ENCODE measurements at regions not wholly inside any gene's neighbourhood (a gene's known extent, or its start where the extent isn't known, plus 50 kb on each side); places are given as distances from the start of the nearest gene placed in this dataset.
"Not testable (repeated sequence)": the region's sequence is repeated elsewhere in the genome, so short reads cannot be mapped to it uniquely, and the experiment has no call there.

DNA sequence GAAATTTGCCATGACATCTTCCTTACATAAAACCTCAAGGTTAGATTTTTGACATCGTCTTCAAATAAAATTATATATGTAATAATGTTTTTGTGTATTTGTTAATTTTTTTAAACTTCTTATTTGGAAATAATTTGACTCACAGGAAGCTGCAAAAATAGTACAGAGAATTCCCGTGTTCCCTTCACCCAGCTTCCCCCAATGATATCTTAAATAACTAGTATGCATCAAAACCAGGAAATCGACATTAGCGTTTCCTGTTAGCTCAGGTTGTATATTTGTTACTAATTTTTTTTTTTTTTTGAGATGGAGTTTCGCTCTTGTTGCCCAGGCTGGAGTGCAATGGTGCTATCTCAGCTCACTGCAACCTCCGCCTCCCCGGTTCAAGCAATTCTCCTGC lies 86.3 kb upstream of the SPRY4 start:
- intact Hi-C loops (cut with micrococcal nuclease) = no loop called here

DNA sequence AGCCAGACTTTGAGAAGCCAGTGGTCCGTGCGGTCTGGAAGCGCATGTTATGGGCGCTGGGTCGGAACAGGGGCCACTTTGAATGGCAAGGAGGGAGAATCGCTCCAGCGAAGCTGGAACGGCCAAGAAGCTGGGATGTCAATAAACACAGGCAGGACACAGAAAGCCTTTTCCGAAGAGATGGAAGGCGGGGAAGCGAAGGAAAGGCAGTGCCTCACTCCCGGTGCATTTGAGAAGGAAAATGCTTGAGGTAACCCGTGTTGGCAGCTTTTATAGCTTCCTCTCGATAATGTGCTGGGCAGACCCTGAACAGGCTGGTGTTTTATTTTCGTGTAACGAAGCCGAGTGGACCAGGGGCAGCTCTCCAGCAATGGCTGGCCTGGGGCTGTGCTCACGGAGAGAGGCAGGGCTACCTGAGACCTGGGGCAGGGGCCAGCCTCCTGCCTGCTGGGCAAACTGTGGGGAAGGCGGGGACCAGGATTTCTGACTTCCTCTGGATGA lies 84.2 kb upstream of the SPRY4 start:
- intact Hi-C loops (cut with micrococcal nuclease) = no loop called here

DNA sequence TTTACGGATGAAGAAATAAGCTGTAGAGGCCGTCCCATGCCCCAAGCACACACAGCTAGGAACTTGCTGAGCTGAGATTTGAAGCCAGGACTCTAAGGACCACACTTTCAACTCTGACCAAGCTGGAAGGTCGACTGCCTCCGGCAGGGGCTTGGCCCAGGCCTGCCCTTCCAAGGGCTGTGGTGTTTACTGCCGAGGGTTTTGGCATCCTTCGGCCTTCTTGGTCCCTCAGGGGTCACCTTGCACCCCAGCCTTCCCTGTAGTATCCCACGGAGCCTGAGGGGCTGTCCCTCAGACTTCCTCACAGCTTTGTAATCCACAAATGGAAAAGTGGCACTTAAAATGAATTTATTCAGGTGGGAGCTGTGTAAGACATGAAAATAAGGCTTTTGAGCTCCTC lies 83.7 kb upstream of the SPRY4 start:
- intact Hi-C loops (cut with micrococcal nuclease) = no loop called here

DNA sequence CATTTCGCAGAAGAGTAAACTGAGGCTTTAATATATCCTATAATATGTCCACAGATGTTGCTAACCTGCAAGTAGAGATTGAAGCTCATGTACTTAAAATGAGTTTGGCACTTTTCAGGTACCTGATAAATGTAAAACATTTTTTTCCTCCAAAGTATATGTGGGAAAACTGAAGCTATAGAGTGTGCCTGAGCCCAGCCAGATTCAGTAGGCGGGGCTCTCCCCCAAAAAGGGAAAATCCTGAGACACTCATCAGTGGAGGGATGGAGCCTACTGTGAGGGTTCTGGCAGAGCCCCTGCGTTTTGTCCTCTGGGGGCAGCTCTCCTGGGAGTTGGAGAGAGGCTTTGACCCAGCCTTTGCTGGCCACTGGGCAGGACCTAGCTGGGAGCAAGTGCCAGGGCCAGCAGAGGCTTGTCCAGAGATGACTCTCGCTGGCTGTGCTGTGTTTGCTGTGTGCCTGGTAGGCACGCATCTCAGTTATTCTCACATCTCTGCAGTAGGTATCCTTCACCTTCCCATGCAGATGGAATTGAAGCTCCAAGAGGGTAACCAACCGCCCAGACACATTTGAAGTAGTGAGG lies 81.1 kb upstream of the SPRY4 start:
- intact Hi-C loops (cut with micrococcal nuclease) = no loop called here

DNA sequence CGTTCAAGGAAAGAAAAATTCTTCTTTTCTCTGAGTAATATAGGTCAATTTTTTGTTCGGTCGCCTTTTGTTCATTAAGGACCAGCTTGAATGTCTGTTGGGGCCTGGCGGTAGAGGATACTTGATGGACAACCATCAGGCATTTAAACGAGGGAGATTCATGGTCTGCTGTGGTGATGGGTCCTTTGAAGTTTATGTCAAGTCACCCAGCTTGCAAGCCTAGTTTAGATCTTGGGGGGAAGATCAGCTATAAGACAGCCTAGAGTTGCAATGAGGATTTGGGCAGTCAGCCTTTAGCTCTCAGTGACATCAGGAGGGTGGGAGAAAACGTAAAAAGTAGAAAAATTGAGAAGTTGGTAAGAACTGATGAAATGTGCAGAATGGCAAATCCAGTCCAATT lies 80.2 kb upstream of the SPRY4 start:
- intact Hi-C loops (cut with micrococcal nuclease) = no loop called here

DNA sequence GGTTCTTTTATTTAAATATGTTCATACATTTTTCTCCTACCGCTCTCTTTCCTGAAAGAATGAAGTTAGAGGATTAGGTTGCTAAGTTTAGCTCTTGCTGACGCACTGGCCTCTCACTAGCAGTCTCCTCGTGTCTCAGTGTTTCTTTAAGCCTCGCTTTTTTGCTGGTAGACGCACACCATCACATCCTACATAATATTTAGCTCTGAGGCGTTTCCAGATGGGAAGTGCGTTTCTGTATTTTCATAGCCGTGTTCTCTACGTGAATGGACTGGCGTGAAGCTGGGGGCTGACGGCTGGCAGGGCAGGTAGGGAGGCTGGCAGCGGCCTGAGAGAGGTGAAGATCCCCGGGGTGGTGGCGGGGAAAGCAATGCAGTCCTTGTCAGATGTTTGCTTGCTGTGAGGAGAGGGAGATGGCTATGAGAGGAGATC lies 79.2 kb upstream of the SPRY4 start:
- intact Hi-C loops (cut with micrococcal nuclease) = no loop called here

DNA sequence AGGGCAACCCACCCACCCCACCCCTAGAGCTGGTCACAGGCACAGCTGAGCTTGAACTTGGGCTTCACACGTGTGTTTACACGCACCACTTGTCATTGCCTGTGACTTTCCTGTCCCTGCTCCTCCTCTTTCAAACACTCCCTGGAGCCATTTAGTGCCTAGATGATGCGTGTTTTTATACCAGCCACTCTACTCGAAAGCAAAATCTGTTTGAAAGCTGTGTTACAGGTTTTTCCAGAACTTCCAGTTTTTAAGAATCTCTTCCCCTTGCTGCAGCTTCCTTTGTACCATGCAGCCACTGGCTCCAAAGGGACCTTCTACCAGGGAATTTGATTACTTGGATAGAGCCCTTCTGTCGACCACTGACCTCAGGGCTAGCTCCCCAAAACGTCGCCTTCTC lies 78.8 kb upstream of the SPRY4 start:
- intact Hi-C loops (cut with micrococcal nuclease) = no loop called here

DNA sequence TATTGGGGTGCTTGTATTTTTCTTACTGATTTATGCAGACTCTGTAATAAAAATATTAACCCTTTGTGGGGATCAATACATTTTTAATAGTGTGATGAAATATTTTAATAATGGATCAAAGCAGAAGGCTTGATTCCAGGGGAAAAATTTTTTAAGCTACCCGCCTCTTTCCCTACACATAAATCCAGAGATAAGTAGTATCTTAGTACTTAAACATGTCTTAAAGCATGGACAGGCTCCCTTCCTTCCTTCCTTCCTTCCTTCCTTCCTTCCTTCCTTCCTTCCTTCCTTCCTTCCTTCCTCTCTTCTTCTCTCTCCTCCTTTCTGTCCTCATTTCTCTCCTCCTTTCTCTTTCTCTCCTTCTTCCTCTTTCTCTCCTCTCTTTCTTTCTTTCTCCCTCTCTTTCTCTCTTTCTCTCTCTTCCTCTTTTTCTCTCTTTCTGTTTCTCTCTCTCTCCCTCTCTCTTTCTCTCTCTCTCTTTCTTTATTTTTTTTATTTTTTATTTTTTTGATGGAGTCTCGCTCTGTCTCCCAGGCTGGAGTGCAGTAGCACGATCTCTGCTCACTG lies 78.0 kb upstream of the SPRY4 start:
- intact Hi-C loops (cut with micrococcal nuclease) = no loop called here

DNA sequence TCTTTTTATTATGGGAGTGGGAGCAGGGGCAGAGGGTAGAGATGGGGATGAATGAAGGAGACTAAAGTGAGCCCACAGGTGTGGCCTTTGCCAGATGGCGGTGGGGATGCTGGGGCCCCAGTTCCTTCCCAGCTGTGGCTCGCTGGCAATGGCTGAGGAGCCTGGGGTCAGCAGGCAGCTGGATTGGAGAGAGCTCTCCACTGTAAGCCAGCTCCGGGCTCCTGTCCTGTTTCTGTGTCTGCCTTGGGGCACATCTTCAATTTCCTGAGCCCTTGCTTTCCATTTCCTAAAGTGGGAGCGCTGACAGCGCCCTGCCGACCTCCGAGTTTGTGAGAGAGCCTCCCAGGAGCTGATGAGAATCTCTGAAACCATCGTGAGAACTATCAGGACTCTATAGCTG lies 75.6 kb upstream of the SPRY4 start:
- intact Hi-C loops (cut with micrococcal nuclease) = no loop called here

DNA sequence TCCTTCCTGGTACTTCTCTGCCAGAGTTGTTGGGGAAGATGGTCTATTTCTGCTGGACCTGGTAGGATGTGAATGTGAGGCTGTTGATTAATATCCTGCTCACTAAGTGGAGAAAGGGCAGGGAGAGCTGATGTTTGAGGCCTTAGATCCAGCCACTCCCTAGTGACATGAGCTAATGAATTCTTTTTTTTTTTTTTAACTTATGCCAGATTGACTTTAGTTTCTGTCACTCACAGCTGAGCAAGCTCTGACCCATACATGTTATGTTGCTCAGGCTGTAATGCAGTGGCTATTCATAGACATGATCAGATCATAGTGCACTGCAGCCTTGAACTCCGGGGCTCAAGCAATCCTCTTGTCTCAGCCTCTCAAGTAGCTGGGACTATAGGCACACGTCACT lies 75.1 kb upstream of the SPRY4 start:
- intact Hi-C loops (cut with micrococcal nuclease) = no loop called here

DNA sequence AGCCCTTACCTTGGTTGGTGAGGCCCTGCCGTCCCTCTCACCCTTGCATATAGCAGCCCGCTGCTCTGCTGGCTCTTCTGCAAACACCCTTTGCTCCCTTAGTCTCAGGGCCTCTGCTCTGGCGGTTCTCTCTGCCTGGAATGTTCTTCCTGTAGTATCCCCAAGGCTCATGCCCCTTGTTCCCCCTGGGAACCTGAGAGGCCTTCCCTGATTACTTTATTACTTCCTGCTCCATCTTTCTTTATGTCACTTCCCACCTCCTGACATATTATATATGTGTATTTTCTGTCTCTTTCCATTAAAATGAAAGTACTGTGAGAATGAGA lies 73.9 kb upstream of the SPRY4 start:
- intact Hi-C loops (cut with micrococcal nuclease) = no loop called here

DNA sequence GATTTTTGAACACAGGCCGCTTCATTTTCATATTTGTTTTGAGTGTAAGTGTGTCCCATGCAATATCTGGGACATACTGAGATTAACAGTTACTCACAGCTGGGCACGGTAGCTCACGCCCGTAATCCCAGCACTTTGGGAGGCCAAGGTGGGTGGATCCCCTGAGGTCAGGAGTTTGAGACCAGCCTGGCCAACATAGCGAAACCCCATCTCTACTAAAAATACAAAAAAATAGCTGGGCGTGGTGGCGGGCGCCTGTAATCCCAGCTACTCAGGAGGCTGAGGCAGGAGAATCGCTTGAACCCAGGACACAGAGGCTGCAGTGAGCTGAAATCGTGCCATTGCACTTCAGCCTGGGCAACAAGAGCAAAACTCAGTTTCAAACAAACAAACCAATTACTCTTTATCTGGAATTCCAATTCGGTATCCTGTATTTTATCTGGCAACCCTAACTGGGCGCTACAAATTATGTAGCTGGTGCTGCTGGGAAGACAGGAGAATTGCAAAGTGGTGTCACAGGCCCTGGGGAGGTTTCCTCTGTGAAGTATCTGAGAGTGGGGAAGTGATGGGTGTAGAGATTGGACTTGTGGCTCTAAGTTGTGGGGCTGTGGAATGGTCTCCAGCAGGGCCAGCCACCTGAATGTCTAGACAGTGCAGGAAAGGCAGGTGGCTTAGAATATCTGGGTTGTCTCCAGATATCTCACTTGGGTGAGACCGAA lies 73.3 kb upstream of the SPRY4 start:
- intact Hi-C loops (cut with micrococcal nuclease) = not testable (repeated sequence)

DNA sequence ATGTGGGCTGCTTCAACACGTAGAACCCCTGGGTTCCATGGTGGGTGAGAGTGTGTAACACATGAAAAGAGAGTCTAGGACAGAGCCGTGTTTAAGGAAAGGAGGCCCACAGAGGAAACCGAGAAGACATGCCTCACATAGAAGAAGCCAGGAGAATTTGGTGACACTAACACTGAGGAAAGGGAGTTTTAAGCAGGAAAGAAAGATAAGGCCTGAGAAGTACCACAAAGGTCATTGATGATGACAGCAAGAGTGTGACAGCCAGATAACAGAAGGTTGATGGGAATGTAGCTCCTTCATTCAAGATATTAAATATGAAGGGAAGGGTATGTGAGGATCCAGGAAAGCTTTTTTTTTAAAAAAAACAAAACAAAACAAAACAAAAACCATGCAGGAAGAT lies 72.4 kb upstream of the SPRY4 start:
- intact Hi-C loops (cut with micrococcal nuclease) = no loop called here

DNA sequence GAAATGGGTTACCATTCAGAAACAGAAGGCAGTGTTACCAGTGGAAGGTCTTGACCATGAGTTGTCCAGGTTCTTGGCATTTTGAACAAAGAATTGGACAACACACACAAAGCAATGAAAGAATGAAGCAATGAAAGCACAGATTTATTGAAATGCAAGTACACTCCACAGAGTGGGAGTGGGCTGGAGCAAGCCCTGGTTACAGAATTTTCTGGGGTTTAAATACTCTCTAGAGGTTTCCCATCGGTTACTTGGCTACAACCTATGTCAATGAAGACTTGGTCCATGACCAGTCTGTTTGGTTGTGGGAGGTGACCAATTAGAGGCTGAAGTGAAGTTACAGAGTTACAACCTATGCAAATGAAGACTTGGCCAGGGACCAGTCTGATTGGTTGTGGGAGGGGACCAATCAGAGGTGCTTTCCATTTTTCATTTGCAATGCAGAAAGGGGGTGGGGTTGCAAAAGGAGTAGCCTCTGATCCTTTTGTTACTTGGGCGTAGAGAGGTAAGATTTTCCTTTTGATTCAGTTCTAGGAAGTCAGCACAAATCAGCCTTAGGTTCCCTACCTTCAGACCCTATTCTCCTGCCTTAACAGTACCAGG lies 71.7 kb upstream of the SPRY4 start:
- intact Hi-C loops (cut with micrococcal nuclease) = no loop called here

DNA sequence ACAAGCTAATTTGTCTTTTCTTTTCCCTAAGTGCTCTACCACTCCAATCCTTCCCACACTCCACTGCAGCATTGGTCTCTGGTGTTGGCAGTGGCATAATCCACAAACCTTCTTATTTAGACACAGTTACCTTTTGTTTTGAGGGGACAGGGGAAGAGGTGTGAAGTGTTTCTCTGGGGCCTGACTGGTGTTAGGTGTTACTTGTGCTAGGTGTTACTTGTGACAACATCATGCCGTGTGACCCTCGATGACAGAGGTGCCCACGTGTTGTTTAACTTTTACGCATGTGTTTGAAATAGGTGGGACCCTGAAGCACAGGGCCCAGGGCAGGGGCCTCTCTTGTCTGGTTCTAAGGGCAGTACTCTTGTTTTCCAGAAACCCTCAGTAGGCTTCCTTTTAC lies 70.5 kb upstream of the SPRY4 start:
- intact Hi-C loops (cut with micrococcal nuclease) = no loop called here

DNA sequence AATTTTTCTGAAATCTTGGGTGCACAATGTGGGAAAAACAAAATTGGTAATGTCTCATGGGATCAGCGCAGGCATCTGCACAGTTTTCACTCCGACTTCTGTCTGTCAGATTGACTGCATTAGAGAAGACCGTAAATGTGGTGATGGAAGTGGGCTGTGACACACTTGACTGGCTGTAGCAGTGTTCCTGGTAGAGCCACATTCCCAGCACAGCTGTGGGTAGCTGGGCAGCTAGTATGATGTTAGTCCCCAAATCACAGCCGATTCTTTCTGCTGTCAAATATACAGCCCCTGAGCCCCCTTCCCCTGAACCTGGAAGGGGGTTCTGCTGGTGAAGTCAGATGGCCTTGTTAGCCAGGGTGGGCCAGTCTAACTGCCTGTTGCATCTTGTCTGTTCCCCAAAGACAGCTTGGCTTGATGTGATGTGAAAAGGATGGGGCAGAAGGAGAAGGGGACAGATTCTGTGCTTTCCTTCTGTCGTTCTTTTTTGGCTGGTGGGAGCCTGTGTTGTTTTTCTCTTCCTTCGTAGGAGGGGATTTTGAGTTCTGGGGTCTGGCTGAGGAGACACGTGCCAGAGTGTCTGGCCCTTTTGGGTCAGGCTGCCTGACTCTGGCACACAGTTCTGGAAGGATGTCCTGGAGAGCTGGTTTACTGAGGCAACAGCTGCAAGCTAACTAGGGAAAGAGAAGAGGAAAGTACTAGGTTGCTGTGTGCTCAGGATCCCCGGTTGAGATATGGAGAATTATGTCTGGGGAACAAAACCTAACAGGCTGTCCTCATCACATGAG lies 66.4 kb upstream of the SPRY4 start:
- intact Hi-C loops (cut with micrococcal nuclease) = no loop called here

DNA sequence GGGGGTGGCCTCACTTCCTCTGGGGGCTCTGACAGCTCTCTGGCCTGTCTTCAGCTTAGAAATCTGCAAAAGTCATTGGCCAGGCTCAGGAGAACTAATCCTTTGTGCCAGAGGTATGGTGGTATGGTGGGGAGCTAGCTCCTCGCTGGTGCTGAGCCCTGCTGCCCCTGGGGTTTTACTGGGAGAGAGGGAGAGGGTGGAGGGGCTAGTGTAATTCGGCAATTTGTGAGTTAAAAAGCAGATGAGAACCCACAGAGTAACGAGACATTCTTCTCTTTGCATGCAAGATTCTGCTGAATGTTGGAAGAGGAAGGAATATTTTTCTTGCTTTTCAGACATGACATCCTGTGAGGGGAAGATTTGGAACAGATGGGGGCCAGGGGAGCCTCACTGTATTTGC lies 65.5 kb upstream of the SPRY4 start:
- intact Hi-C loops (cut with micrococcal nuclease) = no loop called here

DNA sequence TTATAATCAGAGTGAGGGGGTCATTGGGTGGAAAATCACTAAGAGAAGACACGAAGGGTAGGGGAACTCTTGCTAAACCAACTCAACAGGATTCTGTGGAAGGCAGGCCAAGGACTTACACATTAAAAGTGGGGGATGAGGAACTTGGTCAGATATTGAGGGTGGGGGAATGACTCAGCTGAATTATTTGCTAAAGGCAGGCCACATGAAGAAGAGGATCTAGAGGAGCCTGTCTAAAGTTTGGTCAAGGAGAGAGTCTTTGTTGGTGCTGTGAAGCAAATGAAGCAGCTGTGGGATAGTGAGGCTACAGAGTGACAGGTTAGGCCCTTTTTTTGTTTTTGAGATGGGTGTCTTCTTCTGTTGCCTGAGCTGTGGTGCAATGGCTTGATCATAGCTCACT lies 63.9 kb upstream of the SPRY4 start:
- intact Hi-C loops (cut with micrococcal nuclease) = no loop called here

DNA sequence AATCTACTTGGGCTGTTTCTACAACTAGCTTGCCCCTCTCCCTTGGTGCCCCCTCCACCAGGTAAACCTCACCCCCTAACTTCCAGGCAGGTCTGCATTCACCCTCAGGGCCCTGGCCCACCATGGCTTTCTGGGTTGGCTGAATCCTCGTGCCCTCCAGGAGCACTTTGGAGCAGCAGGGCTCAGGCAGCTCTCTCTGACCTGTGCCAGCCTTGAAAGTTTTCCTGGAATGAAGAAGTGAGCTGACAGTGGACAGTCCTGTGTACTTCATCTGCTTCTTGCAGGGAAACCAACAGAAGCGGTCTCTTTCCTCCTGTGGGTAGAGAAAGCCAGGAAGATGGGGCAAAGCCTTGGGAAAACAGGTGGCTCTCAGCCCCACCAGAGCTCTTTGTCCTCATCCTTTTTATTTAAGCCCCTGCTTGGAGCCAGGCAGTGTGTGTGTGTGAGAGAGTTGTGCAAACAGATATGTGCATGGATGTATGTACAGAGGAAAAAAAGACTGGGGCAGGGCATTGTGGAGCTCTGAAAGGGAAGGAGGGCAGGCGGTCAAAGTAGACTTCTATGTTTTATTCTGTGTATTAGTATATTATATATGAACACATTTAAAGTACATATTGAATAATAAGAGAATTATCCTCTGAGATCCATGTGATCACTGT lies 62.3 kb upstream of the SPRY4 start:
- intact Hi-C loops (cut with micrococcal nuclease) = no loop called here

DNA sequence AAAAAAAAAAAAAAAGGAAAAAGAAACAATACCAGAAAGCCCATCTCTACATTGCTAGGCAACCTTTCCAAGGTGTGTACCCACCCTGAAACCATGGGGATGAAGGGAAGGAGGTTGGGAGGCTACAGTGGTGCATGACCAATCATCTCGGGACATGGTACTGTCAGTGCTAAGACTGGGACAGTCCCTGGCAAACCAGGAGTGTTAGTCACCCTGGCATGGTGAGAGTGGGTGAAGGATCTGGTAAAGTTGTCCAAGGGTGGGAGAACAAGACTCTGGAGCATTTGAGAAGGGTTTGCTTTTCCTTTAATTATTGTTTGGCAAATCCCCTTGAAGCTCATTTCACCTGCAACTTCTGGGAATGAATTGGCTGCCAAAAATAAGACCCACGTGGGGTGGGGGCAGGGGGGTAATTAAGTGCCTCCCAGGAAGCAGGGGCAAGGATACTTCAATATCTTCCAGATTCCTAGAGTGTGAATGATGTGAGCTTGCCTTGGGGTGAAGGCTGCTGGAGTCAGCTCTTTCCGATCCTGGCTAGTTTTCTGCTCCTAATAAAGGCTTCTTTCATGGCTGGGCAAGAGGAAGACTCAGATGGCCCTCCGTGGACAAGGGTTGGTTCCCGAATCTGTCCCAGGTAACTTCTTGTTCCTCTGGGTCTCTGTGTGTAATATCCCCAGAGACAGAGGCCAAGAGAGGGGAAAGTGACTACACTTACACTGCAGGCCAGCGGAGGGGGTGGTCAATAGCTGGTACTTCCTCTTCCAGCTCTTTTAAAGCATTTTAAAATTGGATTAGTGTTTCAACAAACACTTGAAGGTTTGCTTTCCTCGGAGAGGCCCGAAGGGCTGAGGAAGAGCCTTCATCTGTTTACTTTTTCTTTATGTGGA lies 61.6 kb upstream of the SPRY4 start:
- intact Hi-C loops (cut with micrococcal nuclease) = no loop called here

Measured in T-helper 1 cell treated with Interleukin-12 subunit alpha and Interleukin-12 subunit beta and Interleukin-4 antibody, amounts not matched to agents 30 ng/mL and 1 ng/mL, for 36 hours (primary cell).